HG03139 (cell line): ENCODE measurements at regions not wholly inside any gene's neighbourhood (a gene's known extent, or its start where the extent isn't known, plus 50 kb on each side); places are given as distances from the start of the nearest gene placed in this dataset.
"Not testable (repeated sequence)": the region's sequence is repeated elsewhere in the genome, so short reads cannot be mapped to it uniquely, and the experiment has no call there.

Experiments
- ATAC-seq: cut with Tn5 transposase; IDR thresholded peaks from one replicate; pipeline ENCODE4 v1.9.1; 2021; ENCODE audit not compliant: unreplicated experiment

- no peak for ATAC-seq
These were observed 681.0 kb upstream of the USP24 start for GRCh38 chr1:55896210-55896609.

DNA sequence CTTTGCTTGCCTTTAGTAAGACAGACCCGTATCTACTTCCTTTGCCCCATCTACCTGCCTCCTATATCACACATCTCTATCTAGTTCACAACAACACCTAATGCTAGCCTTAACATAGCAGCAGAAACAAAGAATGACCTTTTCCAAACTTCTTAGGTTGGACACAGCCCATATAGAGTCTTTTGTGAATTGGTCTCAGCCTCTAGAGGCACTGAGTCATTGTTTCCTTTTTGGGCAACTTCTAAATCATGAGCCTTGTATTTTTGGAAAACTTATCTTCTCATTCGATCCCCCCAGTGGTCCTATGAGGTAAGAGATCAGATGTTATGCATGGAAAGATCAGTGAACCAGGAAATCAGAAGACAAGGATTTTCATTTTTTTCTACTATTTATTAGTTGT is 679.4 kb upstream of the USP24 start:
- ATAC-seq: no peak

GRCh38 chr1:55893155-55893554 is 678.0 kb upstream of the USP24 start:
- ATAC-seq: no peak

- ATAC-seq: no peak
These were observed 673.6 kb upstream of the USP24 start for GRCh38 chr1:55888685-55889317.

GRCh38 chr1:55886856-55887712 is 671.9 kb upstream of the USP24 start:
- ATAC-seq: no peak

DNA sequence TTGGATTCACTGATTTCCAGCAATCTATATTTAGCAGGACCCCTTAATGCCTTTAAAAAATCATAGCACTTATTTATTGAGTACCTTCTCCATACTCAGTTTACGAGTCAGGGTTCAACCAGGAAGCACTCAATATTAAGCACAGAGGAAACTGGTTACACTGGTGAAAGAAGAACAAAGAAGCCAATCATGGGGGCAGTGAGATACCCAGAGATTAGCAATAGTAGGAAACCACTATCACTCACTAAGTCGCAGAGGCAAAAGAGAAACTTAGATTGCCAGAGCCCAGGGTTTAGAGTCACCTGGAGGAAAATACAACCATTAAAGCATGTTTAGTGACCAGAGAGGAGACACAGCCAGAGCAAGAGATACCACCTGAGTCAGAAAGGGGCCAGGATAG is 670.5 kb upstream of the USP24 start:
- ATAC-seq: no peak

DNA sequence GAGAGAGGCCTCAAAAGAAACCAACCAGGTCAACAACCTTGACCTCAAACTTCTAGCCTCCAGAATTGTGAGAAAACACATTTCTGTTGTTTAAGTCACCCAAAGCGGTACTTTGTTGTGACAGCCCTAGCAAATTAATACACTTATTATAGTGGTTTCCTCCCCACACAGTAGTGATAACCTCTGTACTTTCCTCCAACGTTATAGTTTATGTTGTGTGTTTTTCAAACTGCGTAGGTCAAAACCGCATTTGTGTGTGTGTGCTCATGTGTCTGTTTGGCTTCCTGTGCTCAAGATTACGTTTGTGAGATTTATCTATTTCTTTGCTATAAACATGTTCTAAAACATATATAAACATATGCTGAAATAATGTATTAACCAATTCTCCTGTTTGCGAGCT is 667.8 kb upstream of the USP24 start:
- ATAC-seq: no peak

GRCh38 chr1:55879346-55879745 is 664.2 kb upstream of the USP24 start:
- ATAC-seq: no peak

DNA sequence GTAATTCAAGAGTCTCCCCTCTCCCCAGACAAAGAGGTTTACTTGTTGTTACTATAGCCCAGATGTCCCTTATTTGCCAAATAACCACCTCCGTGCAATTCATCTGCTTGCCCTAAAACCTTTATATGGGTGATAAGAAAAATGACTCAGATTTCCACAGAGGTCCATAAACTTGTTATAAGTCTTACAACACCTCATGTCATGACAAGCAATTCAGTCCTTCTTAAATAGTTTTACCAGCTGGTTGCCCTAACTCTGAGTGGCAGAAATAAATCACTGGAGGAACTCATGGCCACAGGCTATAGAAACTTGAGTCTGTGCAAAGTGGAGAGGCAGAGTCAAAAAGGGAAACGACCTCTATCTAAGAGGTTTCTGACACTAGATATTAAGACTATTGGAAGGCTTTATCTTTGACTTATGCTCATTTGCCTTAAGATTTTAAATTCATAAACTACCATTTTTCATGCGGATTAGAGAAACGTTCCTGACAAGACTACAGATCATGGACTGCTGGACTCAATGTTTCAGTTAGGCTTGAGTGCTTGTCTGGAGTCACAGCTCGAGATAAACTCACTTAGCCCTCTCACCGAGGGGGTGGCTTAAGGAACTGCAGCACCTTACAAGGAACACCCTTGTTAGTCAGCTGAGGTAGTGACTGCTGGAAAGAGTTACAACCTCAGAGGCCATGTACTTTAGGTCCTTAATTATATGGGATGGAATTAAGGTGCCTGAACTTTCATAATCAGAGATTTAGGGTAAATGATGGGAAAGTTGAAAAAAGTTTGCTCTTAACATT is 662.5 kb upstream of the USP24 start:
- ATAC-seq: no peak

DNA sequence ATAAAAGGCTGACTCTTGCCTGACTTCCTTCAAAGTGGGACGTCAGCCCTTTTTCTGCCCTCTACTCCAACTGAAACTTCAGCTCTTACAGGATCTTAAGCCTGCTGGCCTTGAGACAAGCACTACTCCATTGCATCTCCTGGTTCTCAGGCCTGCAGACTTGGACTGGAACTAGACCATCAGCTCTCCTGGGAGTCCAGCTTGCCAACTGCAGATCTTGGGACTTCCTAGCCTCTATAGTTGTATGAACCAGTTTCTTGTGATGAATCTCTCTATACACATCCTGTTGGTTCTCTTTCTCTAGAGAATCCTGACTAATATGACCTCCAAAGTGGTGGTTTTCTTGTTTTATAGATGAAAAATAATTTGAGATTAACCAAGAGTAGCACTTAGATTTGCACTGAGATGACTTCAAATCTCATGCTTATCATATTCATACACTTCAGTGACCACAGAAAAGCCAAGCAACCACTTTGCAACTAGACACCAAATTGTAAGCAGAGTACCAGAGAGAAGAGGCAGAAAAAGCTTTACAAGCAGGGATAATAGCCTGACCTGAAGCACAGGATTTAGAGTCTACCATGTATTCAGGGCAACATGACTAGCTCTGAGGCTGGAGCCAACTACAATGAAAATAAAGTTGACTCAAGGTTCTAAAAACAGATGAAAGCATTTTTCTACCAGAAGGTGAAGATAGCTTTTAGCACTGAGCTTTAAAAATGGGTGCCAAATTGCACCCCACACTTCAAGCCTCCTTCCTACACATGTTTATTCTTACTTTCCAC is 661.3 kb upstream of the USP24 start:
- ATAC-seq: no peak

DNA sequence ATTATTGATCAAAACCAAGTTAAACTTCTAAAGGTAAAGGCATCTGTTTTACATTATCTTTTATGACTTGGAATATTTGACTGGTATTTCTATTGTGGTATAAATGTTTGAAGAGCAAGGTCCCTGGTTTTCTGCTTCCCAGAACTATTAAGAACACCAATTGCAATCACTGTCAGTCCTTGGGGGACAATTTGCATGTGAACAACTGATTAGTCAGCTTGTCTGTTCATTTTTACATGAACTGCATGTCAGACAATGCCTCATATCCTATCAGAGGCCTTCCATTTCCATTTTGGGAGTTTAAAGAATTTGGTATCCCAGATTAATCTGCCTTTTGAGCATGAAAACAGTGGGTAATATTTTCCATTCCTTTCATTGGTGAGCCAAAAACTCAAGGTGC is 654.9 kb upstream of the USP24 start:
- ATAC-seq: no peak

- no peak for ATAC-seq
These were observed 653.9 kb upstream of the USP24 start for GRCh38 chr1:55869065-55869464.

GRCh38 chr1:55868026-55868425 is 652.9 kb upstream of the USP24 start:
- ATAC-seq: no peak

DNA sequence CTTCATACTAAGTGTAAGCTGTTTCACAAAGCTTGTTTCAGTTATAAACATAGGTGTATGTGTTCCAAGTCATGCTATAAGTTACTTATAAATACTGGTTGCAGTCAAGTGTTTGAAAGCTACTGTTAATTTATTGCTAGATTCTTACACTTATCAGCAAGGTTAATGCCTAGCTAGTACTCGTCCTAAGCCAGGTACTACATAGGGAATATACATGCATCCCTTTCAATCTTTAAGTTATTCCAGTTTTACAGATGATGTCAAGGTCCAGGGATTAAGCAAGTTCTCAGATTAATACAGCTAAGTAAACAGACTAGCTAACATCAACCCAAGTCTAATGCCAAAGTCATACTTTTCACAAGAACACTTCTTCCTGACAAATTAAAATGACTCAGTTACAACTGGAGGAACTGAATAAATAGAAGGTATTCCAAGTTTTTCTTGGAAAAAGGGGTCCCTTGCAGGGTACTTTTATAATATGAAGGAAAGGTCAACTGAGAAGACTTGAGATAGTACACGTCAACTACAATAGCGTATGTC is 652.2 kb upstream of the USP24 start:
- no peak for ATAC-seq

DNA sequence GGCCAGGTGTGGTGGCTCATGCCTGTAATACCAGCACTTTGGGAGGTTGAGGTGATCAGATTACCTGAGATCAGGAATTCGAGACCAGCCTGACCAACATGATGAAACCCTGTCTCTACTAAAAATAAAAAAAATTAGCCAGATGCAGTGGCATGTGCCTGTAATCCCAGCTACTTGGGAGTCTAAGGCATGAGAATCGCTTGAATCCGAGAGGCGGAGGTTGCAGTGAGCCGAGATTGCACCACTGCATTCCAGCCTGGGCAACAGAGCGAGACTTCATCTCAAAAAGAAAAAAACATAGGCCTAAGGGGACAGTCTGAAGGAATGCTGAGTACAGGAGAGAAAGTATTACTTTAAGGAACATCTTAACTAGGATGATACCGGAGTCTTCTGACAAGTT is 650.6 kb upstream of the USP24 start:
- ATAC-seq: not testable (repeated sequence)

DNA sequence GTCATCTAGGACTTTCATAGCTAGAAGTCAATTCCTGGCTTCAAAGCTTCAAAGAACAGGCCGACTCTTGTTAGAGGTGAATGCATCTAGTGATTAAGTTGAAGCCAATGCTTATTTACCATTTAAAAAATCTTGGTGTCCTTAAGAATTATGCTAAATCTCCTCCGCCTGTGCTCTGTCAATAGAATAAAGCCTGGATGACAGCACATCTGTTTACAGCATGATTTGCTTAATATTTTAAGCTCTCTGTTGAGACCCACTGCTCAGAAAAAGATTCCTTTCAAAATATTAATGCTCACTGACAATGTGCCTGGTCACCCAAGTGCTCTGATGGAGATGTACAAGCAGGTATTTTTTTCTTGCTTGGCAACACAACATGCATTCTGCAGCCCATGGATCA is 649.1 kb upstream of the USP24 start:
- ATAC-seq: no peak

GRCh38 chr1:55861676-55862340 is 646.6 kb upstream of the USP24 start:
- ATAC-seq: no peak

DNA sequence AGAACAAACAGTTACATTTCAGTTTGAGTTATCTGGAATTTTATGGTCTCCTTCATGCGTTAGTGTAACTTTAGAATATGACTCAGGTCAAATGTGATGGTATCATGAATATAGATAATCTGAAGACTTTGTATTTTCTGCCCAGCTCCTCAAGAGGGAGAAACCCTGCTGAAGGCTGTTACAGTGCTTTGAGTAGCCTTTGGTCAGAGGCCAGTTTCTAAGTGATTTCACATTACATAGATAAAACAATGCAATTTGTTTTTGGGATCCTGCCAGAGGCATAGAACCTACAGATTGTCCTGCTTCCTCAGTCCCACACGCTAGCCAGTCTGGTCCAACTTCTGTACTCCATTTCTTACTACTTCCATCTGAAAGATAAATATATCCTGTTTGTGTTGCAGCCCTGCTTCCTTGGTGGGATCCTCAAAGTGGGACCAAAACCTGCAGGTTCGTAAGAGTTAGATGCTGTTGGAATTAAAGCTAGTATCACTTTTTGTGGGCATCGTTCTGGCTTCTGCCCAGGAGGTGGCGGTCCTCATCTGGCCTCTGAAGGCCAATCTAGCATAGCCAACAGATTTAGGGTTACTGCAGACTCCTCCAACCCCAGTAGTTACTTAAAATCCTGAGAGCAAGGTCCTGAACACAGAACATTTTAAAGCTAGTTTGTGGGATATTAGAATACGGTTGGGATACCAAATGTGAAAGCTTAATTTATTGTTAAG is 645.8 kb upstream of the USP24 start:
- no peak for ATAC-seq

GRCh38 chr1:55860326-55860725 is 645.2 kb upstream of the USP24 start:
- ATAC-seq: no peak

GRCh38 chr1:55854911-55855310 is 639.7 kb upstream of the USP24 start:
- no peak for ATAC-seq
